Head of caudate nucleus (tissue), 42 donors: ENCODE measurements at regions not wholly inside any gene's neighbourhood (a gene's known extent, or its start where the extent isn't known, plus 50 kb on each side); places are given as distances from the start of the nearest gene placed in this dataset.
A peak's percentile ranks its signal among the peaks of the same experiment; 100 is the strongest.

Source experiments
- DNase-seq, 42 donors: peaks; one replicate each; pipeline versions ENCODE4 v3.0.0 to v3.0.0-alpha.2; 2020 to 2021; ENCODE audit warnings: mixed read lengths in 7 of 42
- intact Hi-C: fragments of 100-400 bp; cut with DNase I; formaldehyde crosslinking; loops from one replicate; pipeline ENCODE4 v1.15.0; 2022

- intact Hi-C loops, result no loop called here
Measured at GRCh38 chr6:87916446-87916845, 131.2 kb upstream of the SPACA1 start.

GRCh38 chr6:87914637-87915395 is 132.8 kb upstream of the SPACA1 start:
- DNase-seq, result no peak
- intact Hi-C loops, result no loop called here

More at GRCh38 chr6:87916446-87916845, 131.2 kb upstream of the SPACA1 start:
- DNase-seq, result no peak

- intact Hi-C loops, result no loop called here
- peak in 6 of 42 donors; percentile 8 to 47 (median 14) for DNase-seq
Measured at GRCh38 chr6:87913974-87914373, 133.7 kb upstream of the SPACA1 start.

- intact Hi-C loops, result no loop called here
- DNase-seq, result no peak
Measured at GRCh38 chr6:87912102-87912501, 135.5 kb upstream of the SPACA1 start.

GRCh38 chr6:87909849-87910248 is 137.8 kb upstream of the SPACA1 start:
- peak in 2 of 42 donors; percentile 21 to 47 for DNase-seq
- intact Hi-C loops, result no loop called here

GRCh38 chr6:87908978-87909811 is 138.4 kb upstream of the SPACA1 start:
- intact Hi-C loops, result no loop called here
- DNase-seq, result no peak

- DNase-seq, result no peak
- intact Hi-C loops, result no loop called here
Measured at GRCh38 chr6:87907521-87907920, 140.1 kb upstream of the SPACA1 start.

- DNase-seq, result no peak
- intact Hi-C loops, result no loop called here
Measured at GRCh38 chr6:87905101-87905641, 142.5 kb upstream of the SPACA1 start.

GRCh38 chr6:87904011-87904410 is 143.6 kb upstream of the SPACA1 start:
- intact Hi-C loops, result no loop called here
- DNase-seq, result no peak

- no peak for DNase-seq
- intact Hi-C loops, result no loop called here
Measured at GRCh38 chr6:87903323-87903722, 144.3 kb upstream of the SPACA1 start.

- intact Hi-C loops, result no loop called here
Measured at GRCh38 chr6:87902383-87902782, 145.3 kb upstream of the SPACA1 start.

GRCh38 chr6:87901613-87902012 is 146.0 kb upstream of the SPACA1 start:
- DNase-seq, result no peak
- intact Hi-C loops, result no loop called here

More at GRCh38 chr6:87902383-87902782, 145.3 kb upstream of the SPACA1 start:
- DNase-seq, result no peak

- DNase-seq, result no peak
- intact Hi-C loops, result no loop called here
Measured at GRCh38 chr6:87900160-87900698, 147.4 kb upstream of the SPACA1 start.

- intact Hi-C loops, result no loop called here
- DNase-seq, result no peak
Measured at GRCh38 chr6:87899499-87900147, 148.0 kb upstream of the SPACA1 start.

GRCh38 chr6:87897663-87898062 is 150.0 kb upstream of the SPACA1 start:
- intact Hi-C loops, result no loop called here
- peak in 8 of 42 donors; percentile 8 to 61 (median 28) for DNase-seq

- intact Hi-C loops, result no loop called here
- DNase-seq, result no peak
Measured at GRCh38 chr6:87897013-87897412, 150.6 kb upstream of the SPACA1 start.

- DNase-seq, result peak in 9 of 42 donors; percentile 14 to 57 (median 38)
- intact Hi-C loops, result no loop called here
Measured at GRCh38 chr6:87887266-87887665, 160.4 kb upstream of the SPACA1 start.

- intact Hi-C loops, result no loop called here
- DNase-seq, result no peak
Measured at GRCh38 chr6:87884203-87884602, 163.4 kb upstream of the SPACA1 start.

- DNase-seq, result no peak
- intact Hi-C loops, result no loop called here
Measured at GRCh38 chr6:87881342-87881895, 166.2 kb upstream of the SPACA1 start.
